ENCODE measurements at regions not wholly inside any gene's neighbourhood (a gene's known extent, or its start where the extent isn't known, plus 50 kb on each side); places are given as distances from the start of the nearest gene placed in this dataset.

GRCh38 chr10:3858051-3858845, 73.2 kb upstream of the KLF6 start:
- no peak for TF ChIP-seq CTCF (IDR thresholded peaks at IDR 0.05; ENCODE audit: insufficient read depth, low read length, severe bottlenecking)
- Histone ChIP-seq H3K27me3 (ENCODE audit: control insufficient read depth, insufficient read depth, low read length) (no peaks in the 10 kb centered on the region), H3K4me3 (ENCODE audit: low read depth, low read length) (no peak overlapping the region), H3K36me3 (ENCODE audit: control insufficient read depth, insufficient read depth, low read length) (no peaks in the 10 kb centered on the region)
- peak; percentile 87 for DNase-seq (ENCODE audit: low read depth)
- FAIRE-seq = no peak

GRCh38 chr10:3857318-3857717, 72.3 kb upstream of the KLF6 start:
- Histone ChIP-seq H3K27me3 (ENCODE audit: control insufficient read depth, insufficient read depth, low read length) (no peaks in the 10 kb centered on the region), H3K4me3 (ENCODE audit: low read depth, low read length) (no peak overlapping the region), H3K36me3 (ENCODE audit: control insufficient read depth, insufficient read depth, low read length) (no peaks in the 10 kb centered on the region)
- no peak for TF ChIP-seq CTCF (IDR thresholded peaks at IDR 0.05; ENCODE audit: insufficient read depth, low read length, severe bottlenecking)
- FAIRE-seq (no peak), DNase-seq (ENCODE audit: low read depth) (no peak)

- DNase-seq (ENCODE audit: low read depth) (no peak), FAIRE-seq (no peak)
- H3K4me3 ChIP-seq (ENCODE audit: low read depth, low read length) = no peak overlapping the region
- H3K27me3 ChIP-seq (ENCODE audit: control insufficient read depth, insufficient read depth, low read length) = no peaks in the 10 kb centered on the region
- no peaks in the 10 kb centered on the region for H3K36me3 ChIP-seq (ENCODE audit: control insufficient read depth, insufficient read depth, low read length)
- no peak for TF ChIP-seq CTCF (IDR thresholded peaks at IDR 0.05; ENCODE audit: insufficient read depth, low read length, severe bottlenecking)
These were observed 71.6 kb upstream of the KLF6 start for GRCh38 chr10:3856593-3856992.

GRCh38 chr10:3853547-3854303, 68.7 kb upstream of the KLF6 start:
- Histone ChIP-seq H3K36me3 (ENCODE audit: control insufficient read depth, insufficient read depth, low read length) (no peaks in the 10 kb centered on the region), H3K4me3 (ENCODE audit: low read depth, low read length) (no peak overlapping the region), H3K27me3 (ENCODE audit: control insufficient read depth, insufficient read depth, low read length) (no peaks in the 10 kb centered on the region)
- DNase-seq (ENCODE audit: low read depth) (peak; percentile 32), FAIRE-seq (no peak)
- no peak for TF ChIP-seq CTCF (IDR thresholded peaks at IDR 0.05; ENCODE audit: insufficient read depth, low read length, severe bottlenecking)

GRCh38 chr10:3853016-3853415, 68.0 kb upstream of the KLF6 start:
- FAIRE-seq = no peak
- H3K36me3 ChIP-seq (ENCODE audit: control insufficient read depth, insufficient read depth, low read length) = no peaks in the 10 kb centered on the region
- no peak overlapping the region for H3K4me3 ChIP-seq (ENCODE audit: low read depth, low read length)
- DNase-seq (ENCODE audit: low read depth) = no peak
- no peak for TF ChIP-seq CTCF (IDR thresholded peaks at IDR 0.05; ENCODE audit: insufficient read depth, low read length, severe bottlenecking)
- H3K27me3 ChIP-seq (ENCODE audit: control insufficient read depth, insufficient read depth, low read length) = no peaks in the 10 kb centered on the region

Measured in bronchial epithelial cell (primary cell).